GM12878 (cell line): ENCODE measurements at regions not wholly inside any gene's neighbourhood (a gene's known extent, or its start where the extent isn't known, plus 50 kb on each side); places are given as distances from the start of the nearest gene placed in this dataset.

Experiments
- ATAC-seq: fragments of 200-7000 bp; cut with Tn5 transposase; 3 replicates; pipeline ENCODE4 v1.9.1; 2020; ENCODE audit warnings: mild to moderate bottlenecking, moderate library complexity
- BruUV-seq: library from RNA; stranded (reverse); fragments of 400-500 nt; replicated peaks from 2 replicates; lab custom pipeline; 2021; lab: Mats Ljungman, UMichigan
- CTCF ChIA-PET: fragments of 300-600 bp; sonication (Branson Sonifier 250); formaldehyde crosslinking; extraction: SDS; loops from one replicate; lab custom pipeline; 2021; ENCODE audit warnings: inconsistent platforms; lab: Yijun Ruan, JAX
- POLR2A ChIA-PET: fragments of 350-600 bp; formaldehyde crosslinking; extraction: SDS; loops from one replicate; lab custom pipeline; 2021; ENCODE audit warnings: inconsistent platforms; lab: Charles Lee
- RAD21 ChIA-PET: fragments of 300-600 bp; sonication (Branson Sonifier 250); formaldehyde crosslinking; loops from one replicate; lab custom pipeline; 2023; ENCODE audit warnings: antibody characterized with exemption; ENCODE audit not compliant: unreplicated experiment; lab: Charles Lee
- SMC1A ChIA-PET: fragments of 300-600 bp; sonication (Branson Sonifier 250); formaldehyde crosslinking; loops from one replicate; lab custom pipeline; 2023; ENCODE audit not compliant: unreplicated experiment, uncharacterized antibody; lab: Charles Lee
- DNase-seq: peaks from one replicate; pipeline ENCODE4 v3.0.0-alpha.2; 2011; ENCODE audit warnings: low read depth, low spot score
- FAIRE-seq: peaks from 3 replicates; lab custom pipeline; 2011; peaks lifted over from hg19 to GRCh38; lab: Jason Lieb, UNC
- H2AFZ ChIP-seq: 2 replicates; pipeline ENCODE4 v1.6.0; 2011; ENCODE audit warnings: low read depth, low read length, control low read depth; ENCODE audit not compliant: control insufficient read depth
- H3K27ac ChIP-seq: 2 replicates; pipeline ENCODE4 v1.5.1; 2011; ENCODE audit warnings: control low read depth; ENCODE audit not compliant: control insufficient read depth, insufficient read depth
- H3K27me3 ChIP-seq, 2 experiments: replicated peaks in 1 of 2; 2 replicates each; pipeline versions ENCODE4 v1.6.0 to v1.6.1; 2011; ENCODE audit warnings: low read length in 1 of 2; ENCODE audit not compliant: control insufficient read depth in 2 of 2, insufficient read depth in 2 of 2
- H3K36me3 ChIP-seq, 2 experiments: 2 replicates each; pipeline ENCODE4 v1.5.1; 2011; ENCODE audit warnings: low read length in 1 of 2; ENCODE audit not compliant: control insufficient read depth in 2 of 2, insufficient read depth in 2 of 2
- H3K4me1 ChIP-seq: 2 replicates; pipeline ENCODE4 v1.6.1; 2011; ENCODE audit warnings: mild to moderate bottlenecking, low read length, moderate library complexity, mixed read lengths; ENCODE audit not compliant: control insufficient read depth, insufficient read depth
- H3K4me2 ChIP-seq: 2 replicates; pipeline ENCODE4 v1.6.0; 2011; ENCODE audit warnings: control low read depth; ENCODE audit not compliant: control insufficient read depth, insufficient read depth
- H3K4me3 ChIP-seq: fragments of 200-600 bp; sonication (generic); 2 replicates; pipeline ENCODE4 v1.5.1; 2016
- H3K79me2 ChIP-seq: 2 replicates; pipeline ENCODE4 v1.6.0; 2011; ENCODE audit warnings: low read length; ENCODE audit not compliant: control insufficient read depth, insufficient read depth
- H3K9ac ChIP-seq: 2 replicates; pipeline ENCODE4 v1.8.0; 2011; ENCODE audit warnings: low read length, control low read depth, mixed read lengths; ENCODE audit not compliant: control insufficient read depth, insufficient read depth
- H3K9me3 ChIP-seq: replicated peaks from 3 replicates; pipeline ENCODE4 v1.5.1; 2011; ENCODE audit warnings: mild to moderate bottlenecking, low read length; ENCODE audit not compliant: control insufficient read depth, insufficient read depth
- H4K20me1 ChIP-seq: 2 replicates; pipeline ENCODE4 v1.6.0; 2011; ENCODE audit not compliant: control insufficient read depth, insufficient read depth
- BRCA1 ChIP-seq: IDR thresholded peaks from 2 replicates; pipeline ENCODE4 v1.6.1; 2011; ENCODE audit warnings: low read depth, low read length, improper control_type of control experiment
- RBBP5 ChIP-seq: fragments of 200-600 bp; sonication (generic); conservative IDR thresholded peaks from 2 replicates; pipeline ENCODE4 v1.6.1; 2016
- SMAD1 ChIP-seq: fragments of 450-650 bp; IDR thresholded peaks from 2 replicates; pipeline ENCODE4 v1.6.1; 2018; ENCODE audit warnings: mild to moderate bottlenecking, low read depth; ENCODE audit not compliant: partially characterized antibody
- SPI1 ChIP-seq: IDR thresholded peaks from 2 replicates; pipeline ENCODE4 v1.6.1; 2011; ENCODE audit warnings: low read depth, mild to moderate bottlenecking, low read length, moderate library complexity, borderline replicate concordance; ENCODE audit not compliant: insufficient read depth
- SUZ12 ChIP-seq: fragments of 200-600 bp; sonication (generic); IDR thresholded peaks from one replicate; pipeline ENCODE4 v1.6.1; 2018; ENCODE audit warnings: antibody characterized with exemption, mild to moderate bottlenecking; ENCODE audit not compliant: unreplicated experiment
- ZNF622 ChIP-seq: fragments of 450-650 bp; IDR thresholded peaks from 2 replicates; pipeline ENCODE4 v1.6.1; 2017; ENCODE audit warnings: mild to moderate bottlenecking, inconsistent platforms
- WGBS: methylation state at CpG from one replicate; pipeline ENCODE4 v1.1.6; 2016; ENCODE audit warnings: low lambda C conversion rate; ENCODE audit not compliant: insufficient replicate concordance, insufficient coverage; ENCODE audit errors: missing lambda C conversion rate; 5-methylcytosine and 5-hydroxymethylcytosine counted together
- in situ Hi-C: fragments of 300-500 bp; cut with MboI; formaldehyde crosslinking; loops from 9 replicates; pipeline ENCODE4 v1.14.3; 2018; ENCODE audit warnings: mixed read lengths
- intact Hi-C: fragments of 100-400 bp; cut with micrococcal nuclease; formaldehyde crosslinking; loops from one replicate; pipeline ENCODE4 v1.14.2; 2022; ENCODE audit not compliant: unreplicated experiment
- TF ChIP-seq, protein P1 (sequence below): fragments of 450-650 bp; IDR thresholded peaks from 2 replicates; pipeline ENCODE4 v1.6.1; 2017; ENCODE audit warnings: mild to moderate bottlenecking

DNA sequence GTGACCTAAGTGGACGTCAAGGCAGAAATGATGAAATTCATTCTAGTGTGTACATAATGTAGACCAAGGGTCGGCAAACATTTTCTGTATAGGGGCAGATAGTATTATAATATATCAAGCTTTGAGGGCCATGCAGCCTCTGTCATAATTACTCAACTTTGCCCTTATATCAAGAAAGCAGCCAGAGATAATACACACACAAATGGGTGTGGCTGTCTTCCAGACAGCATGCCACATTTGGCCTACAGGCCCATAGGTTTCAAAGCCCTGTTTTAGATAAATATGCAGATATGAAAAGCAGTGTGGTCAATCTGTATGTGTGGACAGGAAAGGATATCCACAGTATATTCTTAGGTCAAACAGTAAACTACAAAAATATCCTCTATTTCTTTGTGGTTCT lies 320.1 kb upstream of the FMN2 start (continued):
- no peak for TF ChIP-seq SMAD1

DNA sequence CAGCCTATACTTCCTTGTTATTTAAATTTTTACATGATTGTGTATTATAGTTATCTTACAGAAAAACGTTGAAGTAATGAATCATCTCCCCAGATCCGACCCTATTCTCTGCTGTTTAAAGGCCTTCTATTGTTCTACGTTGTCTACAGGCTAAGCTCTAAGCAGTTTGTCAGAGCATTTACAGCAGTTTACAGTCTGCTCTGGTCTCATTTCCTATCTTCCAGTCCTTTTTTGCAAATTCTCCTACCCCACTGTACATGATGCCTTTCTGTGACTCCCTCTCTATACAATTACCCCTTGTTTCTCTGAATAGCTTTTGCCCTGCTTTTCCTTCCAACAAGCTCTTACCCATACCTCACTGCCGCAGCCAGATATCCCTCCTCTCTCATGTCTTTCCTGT lies 319.2 kb upstream of the FMN2 start:
- no peak overlapping the region for H2AFZ ChIP-seq
- DNase-seq (no peak), ATAC-seq (no peak), FAIRE-seq (no peak)
- no peak for TF ChIP-seq ZNF622
- no peak for TF ChIP-seq SPI1
- TF ChIP-seq RBBP5, result no peak
- no peak for TF ChIP-seq BRCA1
- TF ChIP-seq, protein P1, sequence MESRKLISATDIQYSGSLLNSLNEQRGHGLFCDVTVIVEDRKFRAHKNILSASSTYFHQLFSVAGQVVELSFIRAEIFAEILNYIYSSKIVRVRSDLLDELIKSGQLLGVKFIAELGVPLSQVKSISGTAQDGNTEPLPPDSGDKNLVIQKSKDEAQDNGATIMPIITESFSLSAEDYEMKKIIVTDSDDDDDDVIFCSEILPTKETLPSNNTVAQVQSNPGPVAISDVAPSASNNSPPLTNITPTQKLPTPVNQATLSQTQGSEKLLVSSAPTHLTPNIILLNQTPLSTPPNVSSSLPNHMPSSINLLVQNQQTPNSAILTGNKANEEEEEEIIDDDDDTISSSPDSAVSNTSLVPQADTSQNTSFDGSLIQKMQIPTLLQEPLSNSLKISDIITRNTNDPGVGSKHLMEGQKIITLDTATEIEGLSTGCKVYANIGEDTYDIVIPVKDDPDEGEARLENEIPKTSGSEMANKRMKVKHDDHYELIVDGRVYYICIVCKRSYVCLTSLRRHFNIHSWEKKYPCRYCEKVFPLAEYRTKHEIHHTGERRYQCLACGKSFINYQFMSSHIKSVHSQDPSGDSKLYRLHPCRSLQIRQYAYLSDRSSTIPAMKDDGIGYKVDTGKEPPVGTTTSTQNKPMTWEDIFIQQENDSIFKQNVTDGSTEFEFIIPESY, result no peak
- no peak for TF ChIP-seq SUZ12
- no peaks in the 10 kb centered on the region for H3K27me3 ChIP-seq
- no peaks in the 10 kb centered on the region for H4K20me1 ChIP-seq
- ChIA-PET POLR2A (no interaction called here), RAD21 (no interaction called here), SMC1A (interaction anchor here (0.9 kb wide), 1 partner anchor 26 kb away, joined by 3 read pairs; no protein-coding TSS in a partner anchor), CTCF (no interaction called here)
- no peak overlapping the region for H3K9ac ChIP-seq
- H3K4me3 ChIP-seq, result no peak overlapping the region
- no peak overlapping the region for H3K27ac ChIP-seq
- H3K9me3 ChIP-seq, result no peaks in the 10 kb centered on the region
- H3K4me1 ChIP-seq, result no peaks in the 10 kb centered on the region
- H3K4me2 ChIP-seq, result no peak overlapping the region
- no TSS peak for BruUV-seq
- in situ Hi-C loops (no loop called here), intact Hi-C loops (no loop called here)
- WGBS, result 19% methylated on average over 4 of the region's 4 CpGs
- H3K79me2 ChIP-seq, result no peaks in the 10 kb centered on the region
- no peaks in the 10 kb centered on the region for H3K36me3 ChIP-seq
